ENCODE measurements at regions not wholly inside any gene's neighbourhood (a gene's known extent, or its start where the extent isn't known, plus 50 kb on each side); places are given as distances from the start of the nearest gene placed in this dataset.

DNA sequence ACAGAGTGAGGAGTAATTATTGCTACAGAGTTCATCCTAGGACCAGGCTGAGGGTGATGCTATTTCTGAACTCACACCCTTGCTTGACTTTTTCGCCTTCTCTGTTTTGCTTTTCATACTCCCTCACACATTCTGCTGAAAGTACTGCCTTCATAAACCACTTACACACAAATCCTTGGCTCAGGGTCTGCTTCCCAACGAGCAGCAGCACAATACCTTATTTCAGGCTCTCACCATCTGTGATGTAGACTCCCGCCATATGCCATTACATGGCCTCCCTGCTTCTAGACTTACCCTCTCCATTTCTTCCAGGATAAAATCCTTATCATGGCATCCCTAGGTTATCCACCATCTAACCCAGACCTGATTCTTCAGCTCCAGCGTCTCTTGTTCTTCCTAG lies 321.3 kb upstream of the SPTLC3 start:
- Histone ChIP-seq H3K27me3 (ENCODE audit: insufficient read depth, low read length) (no peaks in the 10 kb centered on the region), H4K8ac (replicated peaks; ENCODE audit: insufficient read length, low read depth, low read length) (no peak overlapping the region), H4K91ac (ENCODE audit: insufficient read length, low read depth, low read length) (no peak overlapping the region), H3K4me1 (ENCODE audit: insufficient read depth, low read length) (peaks cover 4% of the 10 kb centered on the region; the same call in 1 of the 2 replicates), H3K4me2 (ENCODE audit: insufficient read depth, insufficient read length, low read length) (no peak overlapping the region), H4K5ac (ENCODE audit: insufficient read length, low read depth, low read length) (no peak overlapping the region), H2BK15ac (ENCODE audit: low read depth, low read length) (no peak overlapping the region), H3K23me2 (ENCODE audit: insufficient read length, low read depth, low read length, poor library complexity, severe bottlenecking) (no peaks in the 10 kb centered on the region), H3K9ac (ENCODE audit: extremely low read depth, insufficient read length, low read length) (no peak overlapping the region), H2AK5ac (ENCODE audit: insufficient read length, low read length) (no peak overlapping the region), H3K18ac (ENCODE audit: insufficient read length, low read depth, low read length) (no peak overlapping the region), H3K23ac (ENCODE audit: insufficient read length, low read depth, low read length) (no peak overlapping the region), H3K4ac (ENCODE audit: low read depth, low read length) (no peak overlapping the region), H3K14ac (ENCODE audit: insufficient read depth, low read length) (no peak overlapping the region), H3K56ac (ENCODE audit: insufficient read length, low read depth, low read length) (no peak overlapping the region), H3T11ph (ENCODE audit: low read length) (no peak overlapping the region), H3K79me1 (ENCODE audit: insufficient read depth, low read depth, low read length, poor library complexity, severe bottlenecking) (no peaks in the 10 kb centered on the region), H3K79me2 (ENCODE audit: insufficient read depth, low read length) (no peaks in the 10 kb centered on the region), H2BK20ac (ENCODE audit: low read depth, low read length, poor library complexity, severe bottlenecking) (no peak overlapping the region), H3K27ac (ENCODE audit: insufficient read length, low read depth, low read length) (no peak overlapping the region), H3K9me3 (ENCODE audit: control insufficient read depth, low read depth, low read length) (no peaks in the 10 kb centered on the region), H2AFZ (ENCODE audit: low read length) (no peak overlapping the region), H2BK12ac (ENCODE audit: insufficient read length, low read depth, low read length) (no peak overlapping the region), H2BK120ac (ENCODE audit: low read depth, low read length, poor library complexity, severe bottlenecking) (no peak overlapping the region), H4K20me1 (ENCODE audit: control insufficient read depth, insufficient read depth, insufficient read length) (no peaks in the 10 kb centered on the region), H2BK5ac (ENCODE audit: insufficient read length, low read length) (no peak overlapping the region)
- no CpG with 5 or more reads among the region's 4 CpGs for WGBS (ENCODE audit: extremely low coverage, insufficient read length, low lambda C conversion rate)
- no peak for DNase-seq
- H3K27ac Mint-ChIP-seq, result no peak overlapping the region
- H3K27me3 Mint-ChIP-seq (ENCODE audit: low read depth), result no peaks in the 10 kb centered on the region
- peaks cover 0 to 3% of the 10 kb centered on the region in 2 experiments; a peak in 1 of 5 replicates for H3K9me3 Mint-ChIP-seq
- TF ChIP-seq, protein P1, sequence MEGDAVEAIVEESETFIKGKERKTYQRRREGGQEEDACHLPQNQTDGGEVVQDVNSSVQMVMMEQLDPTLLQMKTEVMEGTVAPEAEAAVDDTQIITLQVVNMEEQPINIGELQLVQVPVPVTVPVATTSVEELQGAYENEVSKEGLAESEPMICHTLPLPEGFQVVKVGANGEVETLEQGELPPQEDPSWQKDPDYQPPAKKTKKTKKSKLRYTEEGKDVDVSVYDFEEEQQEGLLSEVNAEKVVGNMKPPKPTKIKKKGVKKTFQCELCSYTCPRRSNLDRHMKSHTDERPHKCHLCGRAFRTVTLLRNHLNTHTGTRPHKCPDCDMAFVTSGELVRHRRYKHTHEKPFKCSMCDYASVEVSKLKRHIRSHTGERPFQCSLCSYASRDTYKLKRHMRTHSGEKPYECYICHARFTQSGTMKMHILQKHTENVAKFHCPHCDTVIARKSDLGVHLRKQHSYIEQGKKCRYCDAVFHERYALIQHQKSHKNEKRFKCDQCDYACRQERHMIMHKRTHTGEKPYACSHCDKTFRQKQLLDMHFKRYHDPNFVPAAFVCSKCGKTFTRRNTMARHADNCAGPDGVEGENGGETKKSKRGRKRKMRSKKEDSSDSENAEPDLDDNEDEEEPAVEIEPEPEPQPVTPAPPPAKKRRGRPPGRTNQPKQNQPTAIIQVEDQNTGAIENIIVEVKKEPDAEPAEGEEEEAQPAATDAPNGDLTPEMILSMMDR (conservative IDR thresholded peaks at IDR 0.05), result no peak
- no peaks in the 10 kb centered on the region for H3K36me3 Mint-ChIP-seq (ENCODE audit: insufficient read depth in 1 of 3, low read depth in 3 of 3)
- peaks cover 8% of the 10 kb centered on the region in 2 experiments for H3K4me1 Mint-ChIP-seq
- H3K4me3 Mint-ChIP-seq, result no peak overlapping the region
